GM12878 (cell line): ENCODE measurements at regions not wholly inside any gene's neighbourhood (a gene's known extent, or its start where the extent isn't known, plus 50 kb on each side); places are given as distances from the start of the nearest gene placed in this dataset.

ENCODE experiments used
- ATAC-seq: fragments of 200-7000 bp; cut with Tn5 transposase; 3 replicates; pipeline ENCODE4 v1.9.1; 2020; ENCODE audit warnings: mild to moderate bottlenecking, moderate library complexity
- BruUV-seq: library from RNA; stranded (reverse); fragments of 400-500 nt; replicated peaks from 2 replicates; lab custom pipeline; 2021; lab: Mats Ljungman, UMichigan
- CTCF ChIA-PET: fragments of 300-600 bp; sonication (Branson Sonifier 250); formaldehyde crosslinking; extraction: SDS; loops from one replicate; lab custom pipeline; 2021; ENCODE audit warnings: inconsistent platforms; lab: Yijun Ruan, JAX
- POLR2A ChIA-PET: fragments of 350-600 bp; formaldehyde crosslinking; extraction: SDS; loops from one replicate; lab custom pipeline; 2021; ENCODE audit warnings: inconsistent platforms; lab: Charles Lee
- RAD21 ChIA-PET: fragments of 300-600 bp; sonication (Branson Sonifier 250); formaldehyde crosslinking; loops from one replicate; lab custom pipeline; 2023; ENCODE audit warnings: antibody characterized with exemption; ENCODE audit not compliant: unreplicated experiment; lab: Charles Lee
- SMC1A ChIA-PET: fragments of 300-600 bp; sonication (Branson Sonifier 250); formaldehyde crosslinking; loops from one replicate; lab custom pipeline; 2023; ENCODE audit not compliant: unreplicated experiment, uncharacterized antibody; lab: Charles Lee
- DNase-seq: peaks from one replicate; pipeline ENCODE4 v3.0.0-alpha.2; 2011; ENCODE audit warnings: low read depth, low spot score
- FAIRE-seq: peaks from 3 replicates; lab custom pipeline; 2011; peaks lifted over from hg19 to GRCh38; lab: Jason Lieb, UNC
- H2AFZ ChIP-seq: 2 replicates; pipeline ENCODE4 v1.6.0; 2011; ENCODE audit warnings: low read depth, low read length, control low read depth; ENCODE audit not compliant: control insufficient read depth
- H3K27ac ChIP-seq: 2 replicates; pipeline ENCODE4 v1.5.1; 2011; ENCODE audit warnings: control low read depth; ENCODE audit not compliant: control insufficient read depth, insufficient read depth
- H3K27me3 ChIP-seq, 2 experiments: replicated peaks in 1 of 2; 2 replicates each; pipeline versions ENCODE4 v1.6.0 to v1.6.1; 2011; ENCODE audit warnings: low read length in 1 of 2; ENCODE audit not compliant: control insufficient read depth in 2 of 2, insufficient read depth in 2 of 2
- H3K36me3 ChIP-seq, 2 experiments: 2 replicates each; pipeline ENCODE4 v1.5.1; 2011; ENCODE audit warnings: low read length in 1 of 2; ENCODE audit not compliant: control insufficient read depth in 2 of 2, insufficient read depth in 2 of 2
- H3K4me1 ChIP-seq: 2 replicates; pipeline ENCODE4 v1.6.1; 2011; ENCODE audit warnings: mild to moderate bottlenecking, low read length, moderate library complexity, mixed read lengths; ENCODE audit not compliant: control insufficient read depth, insufficient read depth
- H3K4me2 ChIP-seq: 2 replicates; pipeline ENCODE4 v1.6.0; 2011; ENCODE audit warnings: control low read depth; ENCODE audit not compliant: control insufficient read depth, insufficient read depth
- H3K4me3 ChIP-seq: fragments of 200-600 bp; sonication (generic); 2 replicates; pipeline ENCODE4 v1.5.1; 2016
- H3K79me2 ChIP-seq: 2 replicates; pipeline ENCODE4 v1.6.0; 2011; ENCODE audit warnings: low read length; ENCODE audit not compliant: control insufficient read depth, insufficient read depth
- H3K9ac ChIP-seq: 2 replicates; pipeline ENCODE4 v1.8.0; 2011; ENCODE audit warnings: low read length, control low read depth, mixed read lengths; ENCODE audit not compliant: control insufficient read depth, insufficient read depth
- H3K9me3 ChIP-seq: replicated peaks from 3 replicates; pipeline ENCODE4 v1.5.1; 2011; ENCODE audit warnings: mild to moderate bottlenecking, low read length; ENCODE audit not compliant: control insufficient read depth, insufficient read depth
- H4K20me1 ChIP-seq: 2 replicates; pipeline ENCODE4 v1.6.0; 2011; ENCODE audit not compliant: control insufficient read depth, insufficient read depth
- BACH1 ChIP-seq: fragments of 450-650 bp; IDR thresholded peaks from 2 replicates; pipeline ENCODE4 v1.6.1; 2017; ENCODE audit warnings: mild to moderate bottlenecking, borderline replicate concordance
- HDGF ChIP-seq: fragments of 450-650 bp; IDR thresholded peaks from 2 replicates; pipeline ENCODE4 v1.6.1; 2016; ENCODE audit warnings: antibody characterized with exemption
- IKZF1 ChIP-seq: fragments of 450-650 bp; conservative IDR thresholded peaks from 2 replicates; pipeline ENCODE4 v1.6.1; 2017; ENCODE audit warnings: antibody characterized with exemption, mild to moderate bottlenecking
- MYB ChIP-seq: fragments of 150-350 bp; IDR thresholded peaks from 2 replicates; pipeline ENCODE4 v1.6.1; 2014; ENCODE audit warnings: mild to moderate bottlenecking, low read depth, low read length, borderline replicate concordance
- PAX8 ChIP-seq: fragments of 450-650 bp; IDR thresholded peaks from 2 replicates; pipeline ENCODE4 v1.6.1; 2017; ENCODE audit warnings: mild to moderate bottlenecking, moderate library complexity
- PBX3 ChIP-seq: IDR thresholded peaks from 2 replicates; pipeline ENCODE4 v1.6.1; 2011; ENCODE audit warnings: mild to moderate bottlenecking, low read depth, low read length, moderate library complexity; ENCODE audit not compliant: insufficient replicate concordance
- PKNOX1 ChIP-seq: fragments of 450-650 bp; IDR thresholded peaks from 2 replicates; pipeline ENCODE4 v1.6.1; 2016; ENCODE audit warnings: mild to moderate bottlenecking
- SKIL ChIP-seq: fragments of 450-650 bp; IDR thresholded peaks from 2 replicates; pipeline ENCODE4 v1.6.1; 2017; ENCODE audit warnings: mild to moderate bottlenecking, low read depth, inconsistent platforms; ENCODE audit not compliant: poor library complexity, severe bottlenecking
- SPI1 ChIP-seq: IDR thresholded peaks from 2 replicates; pipeline ENCODE4 v1.6.1; 2011; ENCODE audit warnings: low read depth, mild to moderate bottlenecking, low read length, moderate library complexity, borderline replicate concordance; ENCODE audit not compliant: insufficient read depth
- ZBED1 ChIP-seq: IDR thresholded peaks from 2 replicates; pipeline ENCODE4 v1.6.1; 2016; ENCODE audit warnings: borderline replicate concordance
- ZBTB40 ChIP-seq: fragments of 450-650 bp; IDR thresholded peaks from 2 replicates; pipeline ENCODE4 v1.6.1; 2016; ENCODE audit warnings: mild to moderate bottlenecking, moderate library complexity, borderline replicate concordance
- ZNF274 ChIP-seq: IDR thresholded peaks from one replicate; pipeline ENCODE4 v1.8.0; 2011; ENCODE audit not compliant: insufficient read length, insufficient read depth
- WGBS: methylation state at CpG from one replicate; pipeline ENCODE4 v1.1.6; 2016; ENCODE audit warnings: low lambda C conversion rate; ENCODE audit not compliant: insufficient replicate concordance, insufficient coverage; ENCODE audit errors: missing lambda C conversion rate; 5-methylcytosine and 5-hydroxymethylcytosine counted together
- in situ Hi-C: fragments of 300-500 bp; cut with MboI; formaldehyde crosslinking; loops from 9 replicates; pipeline ENCODE4 v1.14.3; 2018; ENCODE audit warnings: mixed read lengths
- intact Hi-C: fragments of 100-400 bp; cut with micrococcal nuclease; formaldehyde crosslinking; loops from one replicate; pipeline ENCODE4 v1.14.2; 2022; ENCODE audit not compliant: unreplicated experiment

DNA sequence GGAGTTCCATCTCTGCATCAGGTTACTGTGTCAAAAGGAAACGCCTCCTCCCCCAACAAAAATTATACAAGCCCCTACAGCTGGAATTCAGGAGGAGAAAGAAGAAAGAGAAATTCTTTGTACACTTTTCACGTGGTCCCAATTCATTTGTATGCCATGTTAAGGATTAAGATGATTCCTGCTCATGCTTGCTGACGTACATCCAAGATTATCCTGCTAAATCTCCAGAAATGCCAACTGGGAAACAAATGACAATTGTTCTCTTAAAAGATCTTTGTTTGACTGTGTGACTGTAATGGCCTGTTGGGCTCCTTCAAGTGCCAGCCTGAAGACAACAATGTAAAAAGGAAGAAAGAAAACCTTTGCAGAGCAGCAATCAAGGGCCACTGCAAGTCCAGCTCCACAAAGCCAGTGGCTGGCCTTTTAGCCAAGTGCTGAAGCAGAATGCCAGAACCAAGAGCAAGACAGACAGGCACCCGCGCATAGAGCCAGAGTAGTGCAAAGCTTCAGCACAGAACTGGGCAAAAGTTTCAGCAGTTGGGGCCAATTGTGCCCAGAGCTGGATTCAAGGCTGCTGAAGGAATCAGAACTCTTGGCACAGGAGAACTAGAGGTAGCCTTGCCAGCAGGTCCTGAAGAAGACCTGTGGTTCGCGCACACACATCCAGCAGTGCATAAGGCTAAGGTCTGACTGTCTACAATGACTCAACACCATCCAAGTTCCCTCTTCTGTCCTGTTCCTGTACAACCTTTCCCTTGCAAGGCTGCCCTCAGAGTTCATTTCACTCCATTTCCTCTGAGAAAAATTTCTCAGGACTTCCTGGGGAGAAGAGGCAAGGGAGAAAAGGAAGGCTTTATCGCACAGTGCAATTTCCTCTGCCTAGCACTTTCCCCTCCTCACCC is 209.7 kb upstream of the BMP4 start:
- POLR2A ChIA-PET, result no interaction called here
- H4K20me1 ChIP-seq, result no peaks in the 10 kb centered on the region
- 63% methylated on average over 8 of the region's 8 CpGs for WGBS
- H3K27ac ChIP-seq, result no peak overlapping the region
- FAIRE-seq (no peak), ATAC-seq (no peak), DNase-seq (no peak)
- no peak overlapping the region for H3K4me3 ChIP-seq
- no peak overlapping the region for H2AFZ ChIP-seq
- no TSS peak for BruUV-seq
- RAD21 ChIA-PET, result no interaction called here
- no peaks in the 10 kb centered on the region for H3K27me3 ChIP-seq
- H3K9me3 ChIP-seq, result no peaks in the 10 kb centered on the region
- intact Hi-C loops (no loop called here), in situ Hi-C loops (no loop called here)
- no peaks in the 10 kb centered on the region for H3K36me3 ChIP-seq
- CTCF ChIA-PET, result interaction anchor here (1.0 kb wide), 1 partner anchor 9 kb away, joined by 3 read pairs; no protein-coding TSS in a partner anchor
- no peaks in the 10 kb centered on the region for H3K4me1 ChIP-seq
- no peaks in the 10 kb centered on the region for H3K79me2 ChIP-seq
- SMC1A ChIA-PET, result no interaction called here
- no peak overlapping the region for H3K4me2 ChIP-seq
- no peak overlapping the region for H3K9ac ChIP-seq
- TF ChIP-seq ZBED1 (no peak), ZBTB40 (no peak), IKZF1 (no peak), PKNOX1 (no peak), ZNF274 (no peak), BACH1 (no peak), SPI1 (no peak), MYB (no peak), SKIL (no peak), HDGF (no peak), PBX3 (no peak), PAX8 (no peak)
